SK-N-SH (cell line): ENCODE measurements at regions not wholly inside any gene's neighbourhood (a gene's known extent, or its start where the extent isn't known, plus 50 kb on each side); places are given as distances from the start of the nearest gene placed in this dataset.

ENCODE experiments used
- CTCF ChIA-PET: fragments of 300-600, 350-600 bp; formaldehyde crosslinking; extraction: SDS; loops from one replicate; lab custom pipeline; 2021; lab: Yijun Ruan, JAX
- POLR2A ChIA-PET: fragments of 350-600 bp; sonication (Branson Sonifier 250); formaldehyde crosslinking; extraction: SDS; loops from one replicate; lab custom pipeline; 2020; ENCODE audit warnings: antibody characterized with exemption, inconsistent platforms; lab: Yijun Ruan, JAX
- DNase-seq: peaks from one replicate; pipeline ENCODE4 v3.0.0; 2012
- H2AFZ ChIP-seq: fragments of 200-600 bp; sonication (generic); 2 replicates; pipeline ENCODE4 v1.8.1; 2016; ENCODE audit warnings: antibody characterized with exemption, mild to moderate bottlenecking, low read depth
- H3F3A ChIP-seq: fragments of 200-600 bp; sonication (generic); replicated peaks from 2 replicates; pipeline ENCODE3; 2016; ENCODE audit warnings: antibody characterized with exemption, mild to moderate bottlenecking; ENCODE audit not compliant: insufficient read depth
- H3K27ac ChIP-seq, 2 experiments: fragments of 200-500 bp in 1 of 2; fragments of 200-600 bp in 1 of 2; sonication (Bioruptor generic) in 1 of 2; sonication (generic), shearing (Covaris generic) in 1 of 2; 2 replicates each; pipeline versions ENCODE4 v1.5.1 to v1.6.1; 2014 to 2016; ENCODE audit warnings: low read depth in 2 of 2, inconsistent platforms in 1 of 2, low read length in 1 of 2, mild to moderate bottlenecking in 1 of 2, mixed read lengths in 1 of 2
- H3K27me3 ChIP-seq: fragments of 200-600 bp; sonication (generic), shearing (Covaris generic); 2 replicates; pipeline ENCODE4 v1.6.1; 2016; ENCODE audit warnings: mixed run types; ENCODE audit not compliant: insufficient read depth
- H3K36me3 ChIP-seq, 2 experiments: fragments of 200-500 bp in 1 of 2; fragments of 200-600 bp in 1 of 2; sonication (Bioruptor generic) in 1 of 2; sonication (generic) in 1 of 2; replicated peaks in 1 of 2; 2 replicates each; pipeline versions ENCODE3 to v1.5.1; 2014 to 2016; ENCODE audit warnings: low read length in 1 of 2, mild to moderate bottlenecking in 1 of 2; ENCODE audit not compliant: insufficient read depth in 2 of 2, control insufficient read depth in 1 of 2
- H3K4me1 ChIP-seq, 2 experiments: fragments of 200-500 bp in 1 of 2; fragments of 200-600 bp in 1 of 2; sonication (Bioruptor generic) in 1 of 2; sonication (generic), shearing (Covaris generic) in 1 of 2; 2 replicates each; pipeline versions ENCODE4 v1.5.1 to v1.6.1; 2014 to 2016; ENCODE audit warnings: low read depth in 1 of 2, low read length in 1 of 2, mixed run types in 1 of 2; ENCODE audit not compliant: insufficient read depth in 2 of 2, control insufficient read depth in 1 of 2
- H3K4me2 ChIP-seq: fragments of 200-600 bp; sonication (generic), shearing (Covaris generic); 2 replicates; pipeline ENCODE4 v1.6.1; 2017; ENCODE audit warnings: mixed run types
- H3K4me3 ChIP-seq, 2 experiments: fragments of 200-500 bp in 1 of 2; fragments of 200-600 bp in 1 of 2; sonication (Bioruptor generic) in 1 of 2; sonication (generic), shearing (Covaris generic) in 1 of 2; 2 replicates each; pipeline versions ENCODE4 v1.5.1 to v1.8.1; 2014 to 2016; ENCODE audit warnings: low read depth in 2 of 2, inconsistent platforms in 1 of 2, low read length in 1 of 2, mild to moderate bottlenecking in 1 of 2, mixed read lengths in 1 of 2, moderate library complexity in 1 of 2
- H3K79me2 ChIP-seq: fragments of 200-600 bp; sonication (generic); 2 replicates; pipeline ENCODE4 v1.8.1; 2017; ENCODE audit warnings: mild to moderate bottlenecking; ENCODE audit not compliant: insufficient read depth
- H3K9ac ChIP-seq: fragments of 200-600 bp; sonication (generic); 2 replicates; pipeline ENCODE4 v1.6.1; 2017; ENCODE audit warnings: mixed run types
- H3K9me2 ChIP-seq: fragments of 200-600 bp; sonication (generic); 2 replicates; pipeline ENCODE4 v1.6.1; 2017; ENCODE audit warnings: mixed run types
- H3K9me3 ChIP-seq: fragments of 200-600 bp; sonication (generic); 2 replicates; pipeline ENCODE4 v1.6.1; 2017; ENCODE audit warnings: mixed run types, mild to moderate bottlenecking, moderate library complexity
- H4K20me1 ChIP-seq: fragments of 200-600 bp; sonication (generic); 2 replicates; pipeline ENCODE4 v1.6.1; 2017; ENCODE audit warnings: mild to moderate bottlenecking, mixed run types; ENCODE audit not compliant: insufficient read depth
- ELF1 ChIP-seq: IDR thresholded peaks from 2 replicates; pipeline ENCODE4 v1.4.0; 2012
- EZH2phosphoT487 ChIP-seq: fragments of 200-600 bp; sonication (generic); IDR thresholded peaks from 2 replicates; pipeline ENCODE4 v1.6.1; 2017; ENCODE audit warnings: low read depth, mixed run types, mild to moderate bottlenecking, antibody characterized with exemption, moderate library complexity, borderline replicate concordance
- FOSL2 ChIP-seq: IDR thresholded peaks from 2 replicates; pipeline ENCODE4 v1.4.0; 2012; ENCODE audit warnings: low read depth, mild to moderate bottlenecking, moderate library complexity, borderline replicate concordance
- FOXJ3 ChIP-seq: sonication (generic); formaldehyde crosslinking; IDR thresholded peaks from 2 replicates; pipeline ENCODE4 v1.5.1; 2020; ENCODE audit warnings: mild to moderate bottlenecking, missing genetic modification reagents
- SMC3 ChIP-seq: IDR thresholded peaks from 2 replicates; pipeline ENCODE4 v1.6.1; 2012; ENCODE audit warnings: low read depth, low read length, improper control_type of control experiment
- TCF12 ChIP-seq: IDR thresholded peaks from 2 replicates; pipeline ENCODE4 v1.4.0; 2012
- TF ChIP-seq, protein P1 (sequence below): IDR thresholded peaks from 2 replicates; pipeline ENCODE4; 2012
- TF ChIP-seq, protein P2 (sequence below): IDR thresholded peaks from 2 replicates; pipeline ENCODE4 v1.6.1; 2012; ENCODE audit warnings: mild to moderate bottlenecking, low read depth, low read length, moderate library complexity
- TF ChIP-seq, protein P3 (sequence below): IDR thresholded peaks from 2 replicates; pipeline ENCODE4 v1.4.0; 2012; ENCODE audit warnings: low read depth
- TF ChIP-seq, protein P4 (sequence below): IDR thresholded peaks from 2 replicates; pipeline ENCODE4 v1.4.0; 2012; ENCODE audit warnings: low read depth, borderline replicate concordance
- TF ChIP-seq, protein P5 (sequence below): fragments of 200-600 bp; sonication (generic); IDR thresholded peaks from 2 replicates; pipeline ENCODE4 v1.6.1; 2017; ENCODE audit warnings: antibody characterized with exemption, mild to moderate bottlenecking, moderate library complexity
- TF ChIP-seq, protein P6 (sequence below): IDR thresholded peaks from 2 replicates; pipeline ENCODE4 v1.4.0; 2012; ENCODE audit warnings: low read depth, borderline replicate concordance

DNA sequence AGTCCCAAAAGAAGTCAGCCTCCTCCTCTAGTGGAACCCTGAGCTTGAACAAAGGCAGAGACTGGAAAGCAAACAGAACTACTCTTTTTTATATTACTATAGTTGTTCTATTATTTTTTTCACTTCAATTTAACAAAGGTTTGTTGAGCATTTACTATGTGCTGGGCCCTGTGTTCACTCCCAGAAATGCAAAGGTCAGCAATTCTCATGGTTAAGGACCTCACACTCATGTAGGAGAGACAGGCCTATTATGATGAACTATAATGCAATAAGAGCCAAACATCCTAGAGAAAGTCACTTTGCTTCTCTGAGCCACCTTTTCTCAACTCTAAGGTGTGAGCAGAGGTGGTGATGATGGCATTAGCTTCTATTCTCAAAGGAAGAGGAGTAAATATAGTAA is 82.1 kb upstream of the ARHGEF3 start (continued):
- TF ChIP-seq TCF12: no peak
- TF ChIP-seq, protein P1, sequence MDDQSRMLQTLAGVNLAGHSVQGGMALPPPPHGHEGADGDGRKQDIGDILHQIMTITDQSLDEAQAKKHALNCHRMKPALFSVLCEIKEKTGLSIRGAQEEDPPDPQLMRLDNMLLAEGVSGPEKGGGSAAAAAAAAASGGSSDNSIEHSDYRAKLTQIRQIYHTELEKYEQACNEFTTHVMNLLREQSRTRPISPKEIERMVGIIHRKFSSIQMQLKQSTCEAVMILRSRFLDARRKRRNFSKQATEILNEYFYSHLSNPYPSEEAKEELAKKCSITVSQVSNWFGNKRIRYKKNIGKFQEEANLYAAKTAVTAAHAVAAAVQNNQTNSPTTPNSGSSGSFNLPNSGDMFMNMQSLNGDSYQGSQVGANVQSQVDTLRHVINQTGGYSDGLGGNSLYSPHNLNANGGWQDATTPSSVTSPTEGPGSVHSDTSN: no peak
- TF ChIP-seq, protein P2, sequence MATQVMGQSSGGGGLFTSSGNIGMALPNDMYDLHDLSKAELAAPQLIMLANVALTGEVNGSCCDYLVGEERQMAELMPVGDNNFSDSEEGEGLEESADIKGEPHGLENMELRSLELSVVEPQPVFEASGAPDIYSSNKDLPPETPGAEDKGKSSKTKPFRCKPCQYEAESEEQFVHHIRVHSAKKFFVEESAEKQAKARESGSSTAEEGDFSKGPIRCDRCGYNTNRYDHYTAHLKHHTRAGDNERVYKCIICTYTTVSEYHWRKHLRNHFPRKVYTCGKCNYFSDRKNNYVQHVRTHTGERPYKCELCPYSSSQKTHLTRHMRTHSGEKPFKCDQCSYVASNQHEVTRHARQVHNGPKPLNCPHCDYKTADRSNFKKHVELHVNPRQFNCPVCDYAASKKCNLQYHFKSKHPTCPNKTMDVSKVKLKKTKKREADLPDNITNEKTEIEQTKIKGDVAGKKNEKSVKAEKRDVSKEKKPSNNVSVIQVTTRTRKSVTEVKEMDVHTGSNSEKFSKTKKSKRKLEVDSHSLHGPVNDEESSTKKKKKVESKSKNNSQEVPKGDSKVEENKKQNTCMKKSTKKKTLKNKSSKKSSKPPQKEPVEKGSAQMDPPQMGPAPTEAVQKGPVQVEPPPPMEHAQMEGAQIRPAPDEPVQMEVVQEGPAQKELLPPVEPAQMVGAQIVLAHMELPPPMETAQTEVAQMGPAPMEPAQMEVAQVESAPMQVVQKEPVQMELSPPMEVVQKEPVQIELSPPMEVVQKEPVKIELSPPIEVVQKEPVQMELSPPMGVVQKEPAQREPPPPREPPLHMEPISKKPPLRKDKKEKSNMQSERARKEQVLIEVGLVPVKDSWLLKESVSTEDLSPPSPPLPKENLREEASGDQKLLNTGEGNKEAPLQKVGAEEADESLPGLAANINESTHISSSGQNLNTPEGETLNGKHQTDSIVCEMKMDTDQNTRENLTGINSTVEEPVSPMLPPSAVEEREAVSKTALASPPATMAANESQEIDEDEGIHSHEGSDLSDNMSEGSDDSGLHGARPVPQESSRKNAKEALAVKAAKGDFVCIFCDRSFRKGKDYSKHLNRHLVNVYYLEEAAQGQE: no peak
- TF ChIP-seq FOSL2: no peak
- no peak for TF ChIP-seq FOXJ3 (CRISPR knock-in tag)
- TF ChIP-seq, protein P3, sequence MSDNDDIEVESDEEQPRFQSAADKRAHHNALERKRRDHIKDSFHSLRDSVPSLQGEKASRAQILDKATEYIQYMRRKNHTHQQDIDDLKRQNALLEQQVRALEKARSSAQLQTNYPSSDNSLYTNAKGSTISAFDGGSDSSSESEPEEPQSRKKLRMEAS: no peak
- TF ChIP-seq EZH2phosphoT487: no peak

DNA sequence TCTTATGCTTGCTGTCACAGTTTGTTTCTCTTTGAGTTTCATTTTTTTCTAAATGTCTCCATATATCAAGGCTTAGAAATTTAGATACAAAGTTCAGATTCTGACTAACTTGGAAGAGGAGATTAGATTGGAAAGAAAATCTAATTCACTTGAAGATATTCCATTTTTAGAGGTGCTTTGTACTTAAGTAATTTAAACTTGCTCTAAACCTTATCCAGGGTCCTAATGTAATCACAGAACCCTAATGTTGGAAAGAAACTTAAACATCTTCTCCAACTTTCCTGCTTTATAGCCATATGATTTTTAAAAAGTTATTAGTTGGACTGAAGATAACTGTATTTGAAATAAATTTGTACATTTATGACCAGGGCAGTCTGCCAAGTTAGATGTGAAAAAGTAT is 81.1 kb upstream of the ARHGEF3 start:
- TF ChIP-seq ELF1: no peak
- TF ChIP-seq, protein P4, sequence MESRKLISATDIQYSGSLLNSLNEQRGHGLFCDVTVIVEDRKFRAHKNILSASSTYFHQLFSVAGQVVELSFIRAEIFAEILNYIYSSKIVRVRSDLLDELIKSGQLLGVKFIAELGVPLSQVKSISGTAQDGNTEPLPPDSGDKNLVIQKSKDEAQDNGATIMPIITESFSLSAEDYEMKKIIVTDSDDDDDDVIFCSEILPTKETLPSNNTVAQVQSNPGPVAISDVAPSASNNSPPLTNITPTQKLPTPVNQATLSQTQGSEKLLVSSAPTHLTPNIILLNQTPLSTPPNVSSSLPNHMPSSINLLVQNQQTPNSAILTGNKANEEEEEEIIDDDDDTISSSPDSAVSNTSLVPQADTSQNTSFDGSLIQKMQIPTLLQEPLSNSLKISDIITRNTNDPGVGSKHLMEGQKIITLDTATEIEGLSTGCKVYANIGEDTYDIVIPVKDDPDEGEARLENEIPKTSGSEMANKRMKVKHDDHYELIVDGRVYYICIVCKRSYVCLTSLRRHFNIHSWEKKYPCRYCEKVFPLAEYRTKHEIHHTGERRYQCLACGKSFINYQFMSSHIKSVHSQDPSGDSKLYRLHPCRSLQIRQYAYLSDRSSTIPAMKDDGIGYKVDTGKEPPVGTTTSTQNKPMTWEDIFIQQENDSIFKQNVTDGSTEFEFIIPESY: no peak
- TF ChIP-seq, protein P3: no peak
- TF ChIP-seq, protein P5, sequence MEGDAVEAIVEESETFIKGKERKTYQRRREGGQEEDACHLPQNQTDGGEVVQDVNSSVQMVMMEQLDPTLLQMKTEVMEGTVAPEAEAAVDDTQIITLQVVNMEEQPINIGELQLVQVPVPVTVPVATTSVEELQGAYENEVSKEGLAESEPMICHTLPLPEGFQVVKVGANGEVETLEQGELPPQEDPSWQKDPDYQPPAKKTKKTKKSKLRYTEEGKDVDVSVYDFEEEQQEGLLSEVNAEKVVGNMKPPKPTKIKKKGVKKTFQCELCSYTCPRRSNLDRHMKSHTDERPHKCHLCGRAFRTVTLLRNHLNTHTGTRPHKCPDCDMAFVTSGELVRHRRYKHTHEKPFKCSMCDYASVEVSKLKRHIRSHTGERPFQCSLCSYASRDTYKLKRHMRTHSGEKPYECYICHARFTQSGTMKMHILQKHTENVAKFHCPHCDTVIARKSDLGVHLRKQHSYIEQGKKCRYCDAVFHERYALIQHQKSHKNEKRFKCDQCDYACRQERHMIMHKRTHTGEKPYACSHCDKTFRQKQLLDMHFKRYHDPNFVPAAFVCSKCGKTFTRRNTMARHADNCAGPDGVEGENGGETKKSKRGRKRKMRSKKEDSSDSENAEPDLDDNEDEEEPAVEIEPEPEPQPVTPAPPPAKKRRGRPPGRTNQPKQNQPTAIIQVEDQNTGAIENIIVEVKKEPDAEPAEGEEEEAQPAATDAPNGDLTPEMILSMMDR: no peak
- TF ChIP-seq, protein P6, sequence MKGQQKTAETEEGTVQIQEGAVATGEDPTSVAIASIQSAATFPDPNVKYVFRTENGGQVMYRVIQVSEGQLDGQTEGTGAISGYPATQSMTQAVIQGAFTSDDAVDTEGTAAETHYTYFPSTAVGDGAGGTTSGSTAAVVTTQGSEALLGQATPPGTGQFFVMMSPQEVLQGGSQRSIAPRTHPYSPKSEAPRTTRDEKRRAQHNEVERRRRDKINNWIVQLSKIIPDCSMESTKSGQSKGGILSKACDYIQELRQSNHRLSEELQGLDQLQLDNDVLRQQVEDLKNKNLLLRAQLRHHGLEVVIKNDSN: no peak
- TF ChIP-seq, protein P1: no peak
- no peak for TF ChIP-seq FOXJ3 (CRISPR knock-in tag)
- no peak for TF ChIP-seq SMC3
- ChIA-PET CTCF (interaction anchor here (2.1 to 2.3 kb wide), 2 partner anchors 20 to 106 kb away, joined by 5 to 7 read pairs; no protein-coding TSS in a partner anchor), POLR2A (no interaction called here)
- Histone ChIP-seq H3F3A (peaks cover 4% of the 10 kb centered on the region), H4K20me1 (no peaks in the 10 kb centered on the region), H2AFZ (no peak overlapping the region), H3K27me3 (no peaks in the 10 kb centered on the region), H3K4me2 (no peak overlapping the region), H3K36me3 (no peaks in the 10 kb centered on the region), H3K4me3 (no peak overlapping the region), H3K27ac (no peak overlapping the region), H3K9me3 (no peaks in the 10 kb centered on the region), H3K79me2 (no peaks in the 10 kb centered on the region), H3K9ac (no peak overlapping the region), H3K4me1 (peaks cover 0 to 17% of the 10 kb centered on the region in 2 experiments; a peak in 3 of 4 replicates), H3K9me2 (no peaks in the 10 kb centered on the region)
- DNase-seq: no peak
